SU-DHL-6 (cell line): ENCODE measurements at regions not wholly inside any gene's neighbourhood (a gene's known extent, or its start where the extent isn't known, plus 50 kb on each side); places are given as distances from the start of the nearest gene placed in this dataset.

Experiments
- H2AFZ ChIP-seq: fragments of 200-600 bp; sonication (generic); 2 replicates; pipeline ENCODE4 v1.6.1; 2014; ENCODE audit warnings: low read depth, mild to moderate bottlenecking, moderate library complexity, mixed read lengths, antibody characterized with exemption, low read length; ENCODE audit not compliant: severe bottlenecking
- H3F3A ChIP-seq: fragments of 200-600 bp; shearing (Covaris generic); 2 replicates; pipeline ENCODE4 v1.6.0; 2016; ENCODE audit warnings: antibody characterized with exemption, mild to moderate bottlenecking; ENCODE audit not compliant: insufficient read depth
- H3K27ac ChIP-seq: fragments of 200-600 bp; sonication (generic); 2 replicates; pipeline ENCODE4 v1.5.1; 2016; ENCODE audit warnings: low read depth, mild to moderate bottlenecking, low read length, moderate library complexity, mixed read lengths
- H3K27me3 ChIP-seq: fragments of 200-600 bp; sonication (generic), shearing (Covaris generic); 2 replicates; pipeline ENCODE4 v1.6.0; 2014; ENCODE audit warnings: mild to moderate bottlenecking, low read length
- H3K36me3 ChIP-seq: fragments of 200-600 bp; sonication (generic); 2 replicates; pipeline ENCODE4 v1.6.1; 2014; ENCODE audit warnings: mild to moderate bottlenecking, low read length, mixed read lengths
- H3K4me2 ChIP-seq: fragments of 300-600, 200-600 bp; shearing (Covaris generic), sonication (generic); 2 replicates; pipeline ENCODE4 v1.6.0; 2014; ENCODE audit warnings: low read length, low read depth, mild to moderate bottlenecking; ENCODE audit not compliant: poor library complexity, severe bottlenecking
- H3K4me3 ChIP-seq: fragments of 200-600 bp; sonication (generic); 2 replicates; pipeline ENCODE4 v1.5.1; 2014; ENCODE audit warnings: antibody characterized with exemption, low read length, mild to moderate bottlenecking, mixed read lengths; ENCODE audit not compliant: insufficient read depth, poor library complexity, severe bottlenecking
- H3K79me2 ChIP-seq: fragments of 200-600 bp; sonication (generic); 2 replicates; pipeline ENCODE4 v1.6.1; 2014; ENCODE audit warnings: mild to moderate bottlenecking, low read length, moderate library complexity; ENCODE audit not compliant: insufficient read depth
- H3K9ac ChIP-seq: fragments of 200-600 bp; sonication (generic); 2 replicates; pipeline ENCODE4 v1.7.0; 2014; ENCODE audit warnings: mild to moderate bottlenecking, low read length
- H3K9me2 ChIP-seq: fragments of 200-600 bp; sonication (generic); replicated peaks from 2 replicates; pipeline ENCODE4 v1.6.1; 2014; ENCODE audit warnings: low read length; ENCODE audit not compliant: insufficient read depth
- H3K9me3 ChIP-seq: fragments of 200-600 bp; sonication (generic); 2 replicates; pipeline ENCODE4 v1.6.1; 2014; ENCODE audit warnings: low read length, mixed read lengths; ENCODE audit not compliant: insufficient read depth
- H4K20me1 ChIP-seq: fragments of 200-600 bp; sonication (generic); 2 replicates; pipeline ENCODE4 v1.6.1; 2014; ENCODE audit warnings: low read depth, mild to moderate bottlenecking, antibody characterized with exemption, low read length, moderate library complexity, mixed read lengths
- EZH2phosphoT487 ChIP-seq: fragments of 200-600 bp; sonication (generic), shearing (Covaris generic); conservative IDR thresholded peaks from 2 replicates; pipeline ENCODE4 v1.6.1; 2018; ENCODE audit warnings: mild to moderate bottlenecking, antibody characterized with exemption, low read length, moderate library complexity, mixed read lengths
- TF ChIP-seq, protein P1 (sequence below): fragments of 200-600 bp; sonication (generic); IDR thresholded peaks from one replicate; pipeline ENCODE4 v1.5.1; 2017; ENCODE audit warnings: antibody characterized with exemption, mild to moderate bottlenecking, low read length, moderate library complexity; ENCODE audit not compliant: insufficient read depth, poor library complexity, severe bottlenecking

GRCh38 chr7:3167551-3167950 is 123.9 kb upstream of the CARD11 start:
- H3K4me2 ChIP-seq, result no peak overlapping the region
- H3K79me2 ChIP-seq, result no peaks in the 10 kb centered on the region
- no peak overlapping the region for H3K4me3 ChIP-seq
- no peaks in the 10 kb centered on the region for H3F3A ChIP-seq
- no peaks in the 10 kb centered on the region; the same call in 1 of the 2 replicates for H3K9me3 ChIP-seq
- TF ChIP-seq, protein P1, sequence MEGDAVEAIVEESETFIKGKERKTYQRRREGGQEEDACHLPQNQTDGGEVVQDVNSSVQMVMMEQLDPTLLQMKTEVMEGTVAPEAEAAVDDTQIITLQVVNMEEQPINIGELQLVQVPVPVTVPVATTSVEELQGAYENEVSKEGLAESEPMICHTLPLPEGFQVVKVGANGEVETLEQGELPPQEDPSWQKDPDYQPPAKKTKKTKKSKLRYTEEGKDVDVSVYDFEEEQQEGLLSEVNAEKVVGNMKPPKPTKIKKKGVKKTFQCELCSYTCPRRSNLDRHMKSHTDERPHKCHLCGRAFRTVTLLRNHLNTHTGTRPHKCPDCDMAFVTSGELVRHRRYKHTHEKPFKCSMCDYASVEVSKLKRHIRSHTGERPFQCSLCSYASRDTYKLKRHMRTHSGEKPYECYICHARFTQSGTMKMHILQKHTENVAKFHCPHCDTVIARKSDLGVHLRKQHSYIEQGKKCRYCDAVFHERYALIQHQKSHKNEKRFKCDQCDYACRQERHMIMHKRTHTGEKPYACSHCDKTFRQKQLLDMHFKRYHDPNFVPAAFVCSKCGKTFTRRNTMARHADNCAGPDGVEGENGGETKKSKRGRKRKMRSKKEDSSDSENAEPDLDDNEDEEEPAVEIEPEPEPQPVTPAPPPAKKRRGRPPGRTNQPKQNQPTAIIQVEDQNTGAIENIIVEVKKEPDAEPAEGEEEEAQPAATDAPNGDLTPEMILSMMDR, result no peak
- TF ChIP-seq EZH2phosphoT487, result no peak
- no peak overlapping the region for H2AFZ ChIP-seq
- H3K9me2 ChIP-seq, result no peaks in the 10 kb centered on the region
- H3K9ac ChIP-seq, result no peak overlapping the region
- H4K20me1 ChIP-seq, result no peaks in the 10 kb centered on the region
- H3K27ac ChIP-seq, result no peak overlapping the region
- no peaks in the 10 kb centered on the region for H3K27me3 ChIP-seq
- H3K36me3 ChIP-seq, result no peaks in the 10 kb centered on the region

GRCh38 chr7:3168370-3168769 is 124.7 kb upstream of the CARD11 start:
- Histone ChIP-seq H3K27ac (no peak overlapping the region), H3K79me2 (no peaks in the 10 kb centered on the region), H3K4me3 (no peak overlapping the region), H3K9ac (no peak overlapping the region), H2AFZ (no peak overlapping the region), H3K27me3 (0 out of 2 replicates have a peak, but pooled peaks cover 3% of the 10 kb centered on the region), H3F3A (no peaks in the 10 kb centered on the region), H3K36me3 (no peaks in the 10 kb centered on the region), H3K9me2 (no peaks in the 10 kb centered on the region), H3K4me2 (no peak overlapping the region), H4K20me1 (no peaks in the 10 kb centered on the region), H3K9me3 (no peaks in the 10 kb centered on the region; the same call in 1 of the 2 replicates)
- TF ChIP-seq EZH2phosphoT487, result no peak
- TF ChIP-seq, protein P1, result no peak

GRCh38 chr7:3168869-3169268 is 125.2 kb upstream of the CARD11 start:
- H3F3A ChIP-seq, result no peaks in the 10 kb centered on the region
- H3K4me3 ChIP-seq, result no peak overlapping the region
- no peak for TF ChIP-seq EZH2phosphoT487
- TF ChIP-seq, protein P1, result no peak
- no peak overlapping the region for H2AFZ ChIP-seq
- H3K9me3 ChIP-seq, result no peaks in the 10 kb centered on the region; the same call in 1 of the 2 replicates
- H3K4me2 ChIP-seq, result no peak overlapping the region
- H3K9ac ChIP-seq, result no peak overlapping the region
- no peaks in the 10 kb centered on the region for H3K9me2 ChIP-seq
- H3K27ac ChIP-seq, result no peak overlapping the region
- H3K27me3 ChIP-seq, result 0 out of 2 replicates have a peak, but pooled peaks cover 3% of the 10 kb centered on the region
- H3K36me3 ChIP-seq, result no peaks in the 10 kb centered on the region
- no peaks in the 10 kb centered on the region for H3K79me2 ChIP-seq
- H4K20me1 ChIP-seq, result no peaks in the 10 kb centered on the region
